K562 (cell line): ENCODE measurements at regions not wholly inside any gene's neighbourhood (a gene's known extent, or its start where the extent isn't known, plus 50 kb on each side); places are given as distances from the start of the nearest gene placed in this dataset.

Experiments used
- BRF1 ChIP-seq: IDR thresholded peaks from 3 replicates; pipeline ENCODE4 v1.6.1; 2011; ENCODE audit warnings: borderline replicate concordance, mild to moderate bottlenecking; ENCODE audit not compliant: insufficient read length; ENCODE audit errors: extremely low read depth
- CCNT2 ChIP-seq: IDR thresholded peaks from 2 replicates; pipeline ENCODE4 v1.6.1; 2011; ENCODE audit warnings: borderline replicate concordance, low read depth, mild to moderate bottlenecking, moderate library complexity, mixed read lengths, low read length; ENCODE audit not compliant: insufficient read length; ENCODE audit errors: extremely low read depth
- CEBPZ ChIP-seq: fragments of 150-350 bp; IDR thresholded peaks from 2 replicates; pipeline ENCODE4 v1.6.1; 2014; ENCODE audit warnings: low read depth, mild to moderate bottlenecking, low read length, borderline replicate concordance
- CXXC5 ChIP-seq: fragments of 250-450 bp; sonication (Bioruptor Pico); IDR thresholded peaks from 2 replicates; pipeline ENCODE4 v1.8.0; 2022; ENCODE audit warnings: inconsistent platforms, mild to moderate bottlenecking, moderate library complexity
- NR2C1 ChIP-seq, 2 experiments: fragments of 450-650 bp; IDR thresholded peaks; 2 replicates each; pipeline ENCODE4 v1.6.1; 2017; ENCODE audit warnings: mild to moderate bottlenecking in 2 of 2, antibody characterized with exemption in 1 of 2, inconsistent platforms in 1 of 2, missing compliant biosample characterization in 1 of 2, missing genetic modification characterization in 1 of 2
- POLR2A ChIP-seq: fragments of 450-650 bp; conservative IDR thresholded peaks from 2 replicates; pipeline ENCODE4 v1.6.1; 2016

GRCh38 chr13:73273276-73273675 lies 214.5 kb downstream of the KLF5 start:
- TF ChIP-seq NR2C1 (IDR thresholded peaks at IDR 0.05) (no peak), NR2C1 (tag; IDR thresholded peaks at IDR 0.05) (no peak), POLR2A (no peak), CCNT2 (no peak), CXXC5 (CRISPR knock-in tag) (no peak), CEBPZ (no peak), BRF1 (no peak)
